SK-N-SH (cell line): ENCODE measurements at regions not wholly inside any gene's neighbourhood (a gene's known extent, or its start where the extent isn't known, plus 50 kb on each side); places are given as distances from the start of the nearest gene placed in this dataset.

Source experiments
- CTCF ChIA-PET: fragments of 300-600, 350-600 bp; formaldehyde crosslinking; extraction: SDS; loops from one replicate; lab custom pipeline; 2021; lab: Yijun Ruan, JAX
- POLR2A ChIA-PET: fragments of 350-600 bp; sonication (Branson Sonifier 250); formaldehyde crosslinking; extraction: SDS; loops from one replicate; lab custom pipeline; 2020; ENCODE audit warnings: antibody characterized with exemption, inconsistent platforms; lab: Yijun Ruan, JAX
- DNase-seq: peaks from one replicate; pipeline ENCODE4 v3.0.0; 2012
- H2AFZ ChIP-seq: fragments of 200-600 bp; sonication (generic); 2 replicates; pipeline ENCODE4 v1.8.1; 2016; ENCODE audit warnings: antibody characterized with exemption, mild to moderate bottlenecking, low read depth
- H3F3A ChIP-seq: fragments of 200-600 bp; sonication (generic); replicated peaks from 2 replicates; pipeline ENCODE3; 2016; ENCODE audit warnings: antibody characterized with exemption, mild to moderate bottlenecking; ENCODE audit not compliant: insufficient read depth
- H3K27ac ChIP-seq, 2 experiments: fragments of 200-500 bp in 1 of 2; fragments of 200-600 bp in 1 of 2; sonication (Bioruptor generic) in 1 of 2; sonication (generic), shearing (Covaris generic) in 1 of 2; 2 replicates each; pipeline versions ENCODE4 v1.5.1 to v1.6.1; 2014 to 2016; ENCODE audit warnings: low read depth in 2 of 2, inconsistent platforms in 1 of 2, low read length in 1 of 2, mild to moderate bottlenecking in 1 of 2, mixed read lengths in 1 of 2
- H3K27me3 ChIP-seq: fragments of 200-600 bp; sonication (generic), shearing (Covaris generic); 2 replicates; pipeline ENCODE4 v1.6.1; 2016; ENCODE audit warnings: mixed run types; ENCODE audit not compliant: insufficient read depth
- H3K36me3 ChIP-seq, 2 experiments: fragments of 200-500 bp in 1 of 2; fragments of 200-600 bp in 1 of 2; sonication (Bioruptor generic) in 1 of 2; sonication (generic) in 1 of 2; replicated peaks in 1 of 2; 2 replicates each; pipeline versions ENCODE3 to v1.5.1; 2014 to 2016; ENCODE audit warnings: low read length in 1 of 2, mild to moderate bottlenecking in 1 of 2; ENCODE audit not compliant: insufficient read depth in 2 of 2, control insufficient read depth in 1 of 2
- H3K4me1 ChIP-seq, 2 experiments: fragments of 200-500 bp in 1 of 2; fragments of 200-600 bp in 1 of 2; sonication (Bioruptor generic) in 1 of 2; sonication (generic), shearing (Covaris generic) in 1 of 2; 2 replicates each; pipeline versions ENCODE4 v1.5.1 to v1.6.1; 2014 to 2016; ENCODE audit warnings: low read depth in 1 of 2, low read length in 1 of 2, mixed run types in 1 of 2; ENCODE audit not compliant: insufficient read depth in 2 of 2, control insufficient read depth in 1 of 2
- H3K4me2 ChIP-seq: fragments of 200-600 bp; sonication (generic), shearing (Covaris generic); 2 replicates; pipeline ENCODE4 v1.6.1; 2017; ENCODE audit warnings: mixed run types
- H3K4me3 ChIP-seq, 2 experiments: fragments of 200-500 bp in 1 of 2; fragments of 200-600 bp in 1 of 2; sonication (Bioruptor generic) in 1 of 2; sonication (generic), shearing (Covaris generic) in 1 of 2; 2 replicates each; pipeline versions ENCODE4 v1.5.1 to v1.8.1; 2014 to 2016; ENCODE audit warnings: low read depth in 2 of 2, inconsistent platforms in 1 of 2, low read length in 1 of 2, mild to moderate bottlenecking in 1 of 2, mixed read lengths in 1 of 2, moderate library complexity in 1 of 2
- H3K79me2 ChIP-seq: fragments of 200-600 bp; sonication (generic); 2 replicates; pipeline ENCODE4 v1.8.1; 2017; ENCODE audit warnings: mild to moderate bottlenecking; ENCODE audit not compliant: insufficient read depth
- H3K9ac ChIP-seq: fragments of 200-600 bp; sonication (generic); 2 replicates; pipeline ENCODE4 v1.6.1; 2017; ENCODE audit warnings: mixed run types
- H3K9me2 ChIP-seq: fragments of 200-600 bp; sonication (generic); 2 replicates; pipeline ENCODE4 v1.6.1; 2017; ENCODE audit warnings: mixed run types
- H3K9me3 ChIP-seq: fragments of 200-600 bp; sonication (generic); 2 replicates; pipeline ENCODE4 v1.6.1; 2017; ENCODE audit warnings: mixed run types, mild to moderate bottlenecking, moderate library complexity
- H4K20me1 ChIP-seq: fragments of 200-600 bp; sonication (generic); 2 replicates; pipeline ENCODE4 v1.6.1; 2017; ENCODE audit warnings: mild to moderate bottlenecking, mixed run types; ENCODE audit not compliant: insufficient read depth
- CHD2 ChIP-seq: fragments of 150-350 bp; IDR thresholded peaks from 2 replicates; pipeline ENCODE4 v1.6.1; 2018; ENCODE audit warnings: low read length; ENCODE audit not compliant: partially characterized antibody
- CTCF ChIP-seq: fragments of 200-600 bp; sonication (generic); IDR thresholded peaks from 2 replicates; pipeline ENCODE4 v1.6.1; 2017; ENCODE audit warnings: antibody characterized with exemption, mild to moderate bottlenecking, moderate library complexity
- ELF1 ChIP-seq: IDR thresholded peaks from 2 replicates; pipeline ENCODE4 v1.4.0; 2012
- EZH2phosphoT487 ChIP-seq: fragments of 200-600 bp; sonication (generic); IDR thresholded peaks from 2 replicates; pipeline ENCODE4 v1.6.1; 2017; ENCODE audit warnings: low read depth, mixed run types, mild to moderate bottlenecking, antibody characterized with exemption, moderate library complexity, borderline replicate concordance
- FOSL2 ChIP-seq: IDR thresholded peaks from 2 replicates; pipeline ENCODE4 v1.4.0; 2012; ENCODE audit warnings: low read depth, mild to moderate bottlenecking, moderate library complexity, borderline replicate concordance
- FOXJ3 ChIP-seq: sonication (generic); formaldehyde crosslinking; IDR thresholded peaks from 2 replicates; pipeline ENCODE4 v1.5.1; 2020; ENCODE audit warnings: mild to moderate bottlenecking, missing genetic modification reagents
- GABPA ChIP-seq: IDR thresholded peaks from 2 replicates; pipeline ENCODE4 v1.4.0; 2012; ENCODE audit warnings: low read depth, mild to moderate bottlenecking
- GATA2 ChIP-seq: sonication (generic); formaldehyde crosslinking; IDR thresholded peaks from 2 replicates; pipeline ENCODE4 v1.5.0; 2020; ENCODE audit warnings: mild to moderate bottlenecking, missing genetic modification reagents
- JUND ChIP-seq: IDR thresholded peaks from 2 replicates; pipeline ENCODE4 v1.4.0; 2012
- MEF2A ChIP-seq: IDR thresholded peaks from 2 replicates; pipeline ENCODE4 v1.4.0; 2012; ENCODE audit warnings: low read depth, borderline replicate concordance
- NFIC ChIP-seq: IDR thresholded peaks from 2 replicates; pipeline ENCODE4 v1.4.0; 2012; ENCODE audit warnings: borderline replicate concordance
- NRF1 ChIP-seq: IDR thresholded peaks from 2 replicates; pipeline ENCODE4 v1.6.1; 2012; ENCODE audit warnings: low read depth, mild to moderate bottlenecking, low read length
- POLR2AphosphoS5 ChIP-seq: IDR thresholded peaks from 2 replicates; pipeline ENCODE4 v1.6.1; 2012; ENCODE audit warnings: low read depth, low read length
- RAD21 ChIP-seq: IDR thresholded peaks from 2 replicates; pipeline ENCODE4 v1.6.1; 2012; ENCODE audit warnings: mild to moderate bottlenecking, low read length
- RCOR1 ChIP-seq: fragments of 150-350 bp; IDR thresholded peaks from 2 replicates; pipeline ENCODE4 v1.6.1; 2017; ENCODE audit warnings: antibody characterized with exemption, low read length
- REST ChIP-seq: IDR thresholded peaks from 2 replicates; pipeline ENCODE4 v1.6.1; 2012; ENCODE audit warnings: mild to moderate bottlenecking, low read depth, low read length, moderate library complexity
- RFX5 ChIP-seq: IDR thresholded peaks from 2 replicates; pipeline ENCODE4 v1.6.1; 2012; ENCODE audit warnings: mild to moderate bottlenecking, improper control_type of control experiment, low read length
- RXRA ChIP-seq: IDR thresholded peaks from 2 replicates; pipeline ENCODE4 v1.4.0; 2012; ENCODE audit warnings: low read depth, mild to moderate bottlenecking, borderline replicate concordance
- SIN3A ChIP-seq: IDR thresholded peaks from 2 replicates; pipeline ENCODE4 v1.6.1; 2012; ENCODE audit warnings: low read depth, mild to moderate bottlenecking, low read length, moderate library complexity, borderline replicate concordance
- SMC3 ChIP-seq: IDR thresholded peaks from 2 replicates; pipeline ENCODE4 v1.6.1; 2012; ENCODE audit warnings: low read depth, low read length, improper control_type of control experiment
- USF2 ChIP-seq: fragments of 150-350 bp; IDR thresholded peaks from 2 replicates; pipeline ENCODE4 v1.6.1; 2017; ENCODE audit warnings: antibody characterized with exemption, low read length, low read depth, borderline replicate concordance
- WGBS: methylation state at CpG from one replicate; pipeline ENCODE4 v1.1.6; 2017; ENCODE audit warnings: low lambda C conversion rate; 5-methylcytosine and 5-hydroxymethylcytosine counted together

- Histone ChIP-seq H3K4me3 (no peak overlapping the region; a peak in 1 of 4 replicates), H3K9me2 (no peaks in the 10 kb centered on the region), H3K9me3 (no peaks in the 10 kb centered on the region), H3K27me3 (no peaks in the 10 kb centered on the region; the same call in 1 of the 2 replicates), H3K9ac (no peak overlapping the region), H3K79me2 (no peaks in the 10 kb centered on the region), H3F3A (no peaks in the 10 kb centered on the region), H4K20me1 (no peaks in the 10 kb centered on the region), H3K36me3 (no peaks in the 10 kb centered on the region), H3K4me1 (no peaks in the 10 kb centered on the region), H3K4me2 (no peak overlapping the region), H3K27ac (no peak overlapping the region), H2AFZ (no peak overlapping the region)
- DNase-seq: no peak
- TF ChIP-seq USF2: no peak
- peak; percentile 35; the same call in 1 of the 2 replicates for TF ChIP-seq CTCF
- TF ChIP-seq EZH2phosphoT487: no peak
- no peak for TF ChIP-seq RCOR1
- TF ChIP-seq RAD21: peak; percentile 21; the same call in 1 of the 2 replicates
- 11% methylated on average over 1 of the region's 1 CpG for WGBS
- CTCF ChIA-PET: no interaction called here
- POLR2A ChIA-PET: no interaction called here
Measured at GRCh38 chr5:86500947-86501346, 116.8 kb upstream of the COX7C start.

GRCh38 chr5:86507574-86507973 is 110.2 kb upstream of the COX7C start:
- Histone ChIP-seq H3K4me3 (no peak overlapping the region), H3K4me2 (no peak overlapping the region), H3F3A (no peaks in the 10 kb centered on the region), H3K27ac (no peak overlapping the region), H3K4me1 (no peaks in the 10 kb centered on the region), H3K9ac (no peak overlapping the region), H3K36me3 (no peaks in the 10 kb centered on the region), H3K9me2 (no peaks in the 10 kb centered on the region), H2AFZ (no peak overlapping the region), H3K27me3 (no peaks in the 10 kb centered on the region; the same call in 1 of the 2 replicates), H3K79me2 (no peaks in the 10 kb centered on the region), H4K20me1 (no peaks in the 10 kb centered on the region), H3K9me3 (no peaks in the 10 kb centered on the region)
- WGBS: 48% methylated on average over 4 of the region's 4 CpGs
- POLR2A ChIA-PET: no interaction called here
- no peak for DNase-seq
- no peak for TF ChIP-seq EZH2phosphoT487
- TF ChIP-seq FOSL2: no peak
- TF ChIP-seq RXRA: no peak
- no peak for TF ChIP-seq MEF2A
- no peak for TF ChIP-seq CHD2
- TF ChIP-seq REST: no peak
- TF ChIP-seq NFIC: no peak
- no peak for TF ChIP-seq NRF1
- no peak for TF ChIP-seq ELF1
- no peak for TF ChIP-seq FOXJ3
- no peak for TF ChIP-seq SIN3A
- no peak for TF ChIP-seq GATA2
- no peak for TF ChIP-seq POLR2AphosphoS5
- TF ChIP-seq RFX5: no peak
- TF ChIP-seq JUND: no peak
- no peak for TF ChIP-seq GABPA
- TF ChIP-seq SMC3: no peak
- CTCF ChIA-PET: no interaction called here
